K562 (cell line): ENCODE measurements at regions not wholly inside any gene's neighbourhood (a gene's known extent, or its start where the extent isn't known, plus 50 kb on each side); places are given as distances from the start of the nearest gene placed in this dataset.

Source experiments
- ATAC-seq: fragments of 200-7000 bp; cut with Tn5 transposase; 3 replicates; pipeline ENCODE4 v1.9.1; 2020; ENCODE audit warnings: moderate library complexity
- BruUV-seq: library from RNA; stranded (reverse); fragments of 400-500 nt; replicated peaks from 2 replicates; lab custom pipeline; 2021; lab: Mats Ljungman, UMichigan
- CTCF ChIA-PET: fragments of 300-600 bp; formaldehyde crosslinking; extraction: SDS; loops from one replicate; lab custom pipeline; 2021; ENCODE audit warnings: low intra/inter-chr PET ratio; lab: Yijun Ruan, JAX
- POLR2A ChIA-PET: fragments of 300-600, 350-650 bp; sonication (Branson Sonifier 250); formaldehyde crosslinking; extraction: SDS; loops from one replicate; lab custom pipeline; 2021; ENCODE audit warnings: antibody characterized with exemption, inconsistent platforms; lab: Yijun Ruan, JAX
- DNase-seq, 4 experiments: peaks; one replicate each; pipeline versions ENCODE4 v3.0.0 to v3.0.0-alpha.2; 2011 to 2018; ENCODE audit warnings: low spot score in 3 of 4, mixed read lengths in 3 of 4; ENCODE audit errors: extremely low read depth in 1 of 4
- FAIRE-seq: peaks from 2 replicates; lab custom pipeline; 2011; peaks lifted over from hg19 to GRCh38; lab: Jason Lieb, UNC
- H2AFZ ChIP-seq: 2 replicates; pipeline ENCODE4 v1.6.0; 2011; ENCODE audit warnings: low read depth, low read length, control low read depth, inconsistent platforms
- H3K27ac ChIP-seq: fragments of 200-600 bp; 3 replicates; pipeline ENCODE4 v1.8.0; 2011; ENCODE audit warnings: low read depth, mild to moderate bottlenecking, control low read depth, inconsistent platforms, low read length, moderate library complexity, mixed read lengths; ENCODE audit errors: extremely low read depth
- H3K27me3 ChIP-seq, 2 experiments: fragments of 300-600 bp in 1 of 2; 2 replicates in 1 of 2; 3 replicates in 1 of 2; pipeline versions ENCODE4 v1.6.0 to v1.8.0; 2011; ENCODE audit warnings: inconsistent platforms in 2 of 2, low read length in 2 of 2, mild to moderate bottlenecking in 1 of 2, mixed read lengths in 1 of 2, moderate library complexity in 1 of 2; ENCODE audit not compliant: control insufficient read depth in 2 of 2, insufficient read depth in 2 of 2
- H3K36me3 ChIP-seq: fragments of 300-600 bp; 3 replicates; pipeline ENCODE4 v1.8.0; 2011; ENCODE audit warnings: mild to moderate bottlenecking, low read length, inconsistent platforms; ENCODE audit not compliant: control insufficient read depth, insufficient read depth
- H3K4me1 ChIP-seq, 2 experiments: fragments of 200-600 bp in 1 of 2; replicated peaks in 1 of 2; 2 replicates in 1 of 2; 3 replicates in 1 of 2; pipeline versions ENCODE4 v1.5.1 to v1.8.0; 2011; ENCODE audit warnings: inconsistent platforms in 2 of 2, low read length in 2 of 2, mild to moderate bottlenecking in 1 of 2, mixed read lengths in 1 of 2, moderate library complexity in 1 of 2; ENCODE audit not compliant: control insufficient read depth in 2 of 2, insufficient read depth in 2 of 2
- H3K4me2 ChIP-seq: 2 replicates; pipeline ENCODE4 v1.6.1; 2011; ENCODE audit warnings: low read length, control low read depth, inconsistent platforms, mixed read lengths; ENCODE audit not compliant: insufficient read depth
- H3K4me3 ChIP-seq: fragments of 200-600 bp; sonication (generic), shearing (Covaris generic); 2 replicates; pipeline ENCODE4 v1.5.1; 2016; ENCODE audit warnings: control low read depth, inconsistent platforms
- H3K79me2 ChIP-seq: fragments of 200-600 bp; 3 replicates; pipeline ENCODE4 v1.8.0; 2011; ENCODE audit warnings: low read length, inconsistent platforms; ENCODE audit not compliant: control insufficient read depth, insufficient read depth
- H3K9ac ChIP-seq, 2 experiments: 2 replicates each; pipeline versions ENCODE4 v1.6.0 to v1.6.1; 2011; ENCODE audit warnings: low read depth in 2 of 2, low read length in 2 of 2, control low read depth in 1 of 2, inconsistent platforms in 1 of 2, mild to moderate bottlenecking in 1 of 2, mixed read lengths in 1 of 2; ENCODE audit not compliant: insufficient read depth in 1 of 2
- H3K9me1 ChIP-seq: one replicate; pipeline ENCODE4 v1.6.0; 2011; ENCODE audit warnings: inconsistent platforms, mild to moderate bottlenecking, low read length, moderate library complexity; ENCODE audit not compliant: control insufficient read depth, insufficient read depth
- H3K9me3 ChIP-seq: replicated peaks from 2 replicates; pipeline ENCODE4 v1.5.1; 2011; ENCODE audit warnings: low read depth, low read length, inconsistent platforms; ENCODE audit not compliant: control insufficient read depth, insufficient read depth
- H4K20me1 ChIP-seq: replicated peaks from 2 replicates; pipeline ENCODE4 v1.6.1; 2011; ENCODE audit warnings: low read length, inconsistent platforms, mixed read lengths; ENCODE audit not compliant: control insufficient read depth, insufficient read depth
- BCLAF1 ChIP-seq, 2 experiments: fragments of 450-650 bp in 1 of 2; IDR thresholded peaks; 2 replicates each; pipeline ENCODE4 v1.6.1; 2011 to 2017; ENCODE audit warnings: low read depth in 2 of 2, antibody characterized with exemption in 1 of 2, borderline replicate concordance in 1 of 2, low read length in 1 of 2, mild to moderate bottlenecking in 1 of 2, mixed read lengths in 1 of 2; ENCODE audit not compliant: control insufficient read depth in 1 of 2
- DDX20 ChIP-seq: fragments of 450-650 bp; IDR thresholded peaks from 2 replicates; pipeline ENCODE4 v1.6.1; 2016; ENCODE audit warnings: missing genetic modification characterization, low read depth, mild to moderate bottlenecking, missing compliant biosample characterization, moderate library complexity
- GMEB1 ChIP-seq: fragments of 250-450 bp; sonication (Bioruptor Pico); IDR thresholded peaks from 2 replicates; pipeline ENCODE4 v1.4.0; 2020; ENCODE audit warnings: mild to moderate bottlenecking
- STAT5B ChIP-seq: fragments of 250-450 bp; sonication (Bioruptor Pico); IDR thresholded peaks from 2 replicates; pipeline ENCODE4 v1.8.0; 2021; ENCODE audit warnings: mild to moderate bottlenecking, inconsistent platforms
- TAF15 ChIP-seq: fragments of 200-400 bp; formaldehyde crosslinking; IDR thresholded peaks from 2 replicates; pipeline ENCODE4 v1.6.1; 2017; ENCODE audit warnings: mild to moderate bottlenecking, low read depth, low read length, moderate library complexity
- XRCC3 ChIP-seq: fragments of 450-650 bp; IDR thresholded peaks from 2 replicates; pipeline ENCODE4 v1.6.1; 2017; ENCODE audit warnings: mild to moderate bottlenecking, moderate library complexity
- ZNF717 ChIP-seq: fragments of 250-450 bp; sonication (Bioruptor Pico); IDR thresholded peaks from 2 replicates; pipeline ENCODE4 v1.5.0; 2021
- ZSCAN32 ChIP-seq: fragments of 450-650 bp; formaldehyde crosslinking; IDR thresholded peaks from 2 replicates; pipeline ENCODE4 v1.4.0; 2020; ENCODE audit warnings: mild to moderate bottlenecking, moderate library complexity
- WGBS: fragments of 100-300 bp; shearing (Covaris generic); methylation state at CpG from one replicate; pipeline ENCODE4 v1.1.6; 2016; ENCODE audit warnings: low coverage, mixed read lengths; ENCODE audit not compliant: insufficient coverage; ENCODE audit errors: missing lambda C conversion rate; 5-methylcytosine and 5-hydroxymethylcytosine counted together
- in situ Hi-C: fragments of 300-500 bp; cut with MboI; formaldehyde crosslinking; loops from 4 replicates; pipeline ENCODE4 v1.15.0; 2018; ENCODE audit warnings: inconsistent platforms, mixed read lengths
- intact Hi-C: fragments of 100-400 bp; cut with micrococcal nuclease; formaldehyde crosslinking; loops from 2 replicates; pipeline ENCODE4 v1.14.2; 2022
- TF ChIP-seq, protein P1 (sequence below): fragments of 450-650 bp; IDR thresholded peaks from 2 replicates; pipeline ENCODE4 v1.6.1; 2017; ENCODE audit warnings: mild to moderate bottlenecking, moderate library complexity

DNA sequence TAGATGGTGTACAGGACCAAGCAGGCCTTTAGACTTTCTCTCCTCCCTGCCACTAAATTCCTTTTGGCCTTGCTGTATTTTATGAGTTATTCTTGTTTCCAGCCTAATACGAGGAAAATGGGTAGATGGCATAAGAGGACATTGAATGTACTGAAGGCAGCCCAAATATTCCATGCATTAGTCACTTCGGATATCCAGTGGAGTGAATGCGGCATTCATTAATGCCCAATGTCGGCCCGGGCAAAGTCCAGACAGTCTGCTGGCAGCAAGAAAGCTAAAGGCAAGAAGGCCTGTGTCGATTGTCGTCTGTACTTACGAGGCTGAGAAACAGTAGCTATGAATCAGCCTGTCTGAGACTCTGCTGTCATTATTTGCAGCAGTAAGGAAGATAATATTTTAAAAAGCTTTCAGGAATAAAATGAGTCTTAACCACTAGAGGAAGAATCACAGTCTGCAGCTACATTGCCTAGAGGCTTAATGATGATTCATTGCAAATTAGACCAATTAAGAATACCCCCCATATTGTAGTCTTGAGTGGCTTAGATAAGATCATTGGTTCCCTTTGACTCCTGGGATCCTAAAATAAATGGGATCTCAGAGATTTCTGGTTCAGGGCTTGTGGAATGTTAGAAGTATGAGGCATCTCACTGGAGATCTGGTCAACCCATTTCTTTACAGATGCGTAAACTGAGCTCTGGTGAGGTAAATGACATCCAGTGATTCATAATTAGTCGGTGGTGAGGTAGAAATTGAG lies 534.1 kb upstream of the JAG1 start:
- in situ Hi-C loops (no loop called here), intact Hi-C loops (no loop called here)
- Histone ChIP-seq H2AFZ (no peak overlapping the region), H3K27me3 (no peaks in the 10 kb centered on the region), H3K79me2 (no peaks in the 10 kb centered on the region), H3K4me2 (no peak overlapping the region), H3K9me3 (no peaks in the 10 kb centered on the region), H3K9me1 (no peaks in the 10 kb centered on the region), H3K27ac (no peak overlapping the region), H3K4me1 (no peaks in the 10 kb centered on the region), H3K9ac (no peak overlapping the region), H3K4me3 (no peak overlapping the region), H3K36me3 (no peaks in the 10 kb centered on the region), H4K20me1 (no peaks in the 10 kb centered on the region)
- DNase-seq: no peak
- ATAC-seq: no peak
- TF ChIP-seq TAF15 (no peak), XRCC3 (no peak), BCLAF1 (IDR thresholded peaks at IDR 0.05; ENCODE audit: borderline replicate concordance in 1 of 2, control insufficient read depth in 1 of 2, low read depth in 2 of 2, low read length in 1 of 2) (no peak), DDX20 (tag) (no peak), GMEB1 (no peak), STAT5B (no peak), ZNF717 (CRISPR knock-in tag) (no peak), ZSCAN32 (no peak)
- TF ChIP-seq, protein P1, sequence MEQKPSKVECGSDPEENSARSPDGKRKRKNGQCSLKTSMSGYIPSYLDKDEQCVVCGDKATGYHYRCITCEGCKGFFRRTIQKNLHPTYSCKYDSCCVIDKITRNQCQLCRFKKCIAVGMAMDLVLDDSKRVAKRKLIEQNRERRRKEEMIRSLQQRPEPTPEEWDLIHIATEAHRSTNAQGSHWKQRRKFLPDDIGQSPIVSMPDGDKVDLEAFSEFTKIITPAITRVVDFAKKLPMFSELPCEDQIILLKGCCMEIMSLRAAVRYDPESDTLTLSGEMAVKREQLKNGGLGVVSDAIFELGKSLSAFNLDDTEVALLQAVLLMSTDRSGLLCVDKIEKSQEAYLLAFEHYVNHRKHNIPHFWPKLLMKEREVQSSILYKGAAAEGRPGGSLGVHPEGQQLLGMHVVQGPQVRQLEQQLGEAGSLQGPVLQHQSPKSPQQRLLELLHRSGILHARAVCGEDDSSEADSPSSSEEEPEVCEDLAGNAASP: no peak
- 0% methylated on average over 10 of the region's 10 CpGs for WGBS
- CTCF ChIA-PET: no interaction called here
- POLR2A ChIA-PET: no interaction called here
- BruUV-seq: no TSS peak
- FAIRE-seq: no peak
